ENCODE measurements at regions not wholly inside any gene's neighbourhood (a gene's known extent, or its start where the extent isn't known, plus 50 kb on each side); places are given as distances from the start of the nearest gene placed in this dataset.
A peak's percentile ranks its signal among the peaks of the same experiment; 100 is the strongest.

- DNase-seq: no peak
Measured at GRCh38 chr4:96585304-96585703, 745.4 kb downstream of the PDHA2 start.

- DNase-seq: no peak
Measured at GRCh38 chr4:96593422-96593821, 753.5 kb downstream of the PDHA2 start.

DNA sequence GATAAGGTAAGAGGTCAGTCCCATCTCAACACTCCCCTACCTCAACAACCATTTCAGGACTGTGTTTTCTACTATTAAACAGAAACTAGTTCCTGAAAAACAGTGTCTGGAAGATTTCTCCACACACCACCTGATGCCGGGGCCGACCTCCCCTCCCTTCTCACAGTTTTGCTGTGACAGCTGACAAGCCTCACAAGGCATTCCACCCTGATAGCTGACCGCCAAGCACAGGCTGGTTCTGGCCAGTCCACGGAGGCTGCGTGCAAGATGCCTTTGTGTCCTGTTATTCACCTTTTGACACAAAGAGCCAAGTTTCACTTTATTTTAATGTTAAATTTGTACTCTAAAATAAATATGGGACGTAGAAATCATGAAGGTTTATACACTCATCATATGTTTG, 758.6 kb downstream of the PDHA2 start:
- no peak for DNase-seq

- DNase-seq: no peak
Measured at GRCh38 chr4:96599752-96600151, 759.9 kb downstream of the PDHA2 start.

DNA sequence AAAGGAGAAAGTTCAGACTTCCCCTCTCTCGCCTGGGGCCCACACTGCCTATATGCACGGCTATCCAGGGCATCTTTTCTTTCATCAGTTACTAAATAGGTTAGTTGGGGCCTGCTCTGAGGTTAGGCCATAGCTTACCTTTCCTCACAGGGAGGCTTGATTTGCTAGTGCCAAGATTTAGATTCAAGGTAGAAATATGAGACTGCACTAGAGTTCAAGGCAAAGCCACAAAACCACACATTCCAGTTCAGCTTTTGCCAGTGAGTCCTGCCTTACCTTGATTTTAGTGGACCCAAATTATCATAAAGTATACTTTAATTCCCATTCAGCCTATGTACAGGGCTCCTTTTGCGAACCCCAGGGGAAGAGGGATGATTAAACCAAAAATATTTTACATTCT, 762.8 kb downstream of the PDHA2 start:
- DNase-seq: no peak

GRCh38 chr4:96603641-96604040, 763.7 kb downstream of the PDHA2 start:
- DNase-seq: no peak

- no peak for DNase-seq
Measured at GRCh38 chr4:96606451-96606850, 766.6 kb downstream of the PDHA2 start.

- no peak for DNase-seq
Measured at GRCh38 chr4:96626023-96626422, 786.1 kb downstream of the PDHA2 start.

GRCh38 chr4:96630839-96631238, 790.9 kb downstream of the PDHA2 start:
- no peak for DNase-seq

GRCh38 chr4:96637971-96638412, 798.1 kb downstream of the PDHA2 start:
- no peak for DNase-seq

GRCh38 chr4:96639932-96640331, 800.0 kb downstream of the PDHA2 start:
- DNase-seq: no peak

DNA sequence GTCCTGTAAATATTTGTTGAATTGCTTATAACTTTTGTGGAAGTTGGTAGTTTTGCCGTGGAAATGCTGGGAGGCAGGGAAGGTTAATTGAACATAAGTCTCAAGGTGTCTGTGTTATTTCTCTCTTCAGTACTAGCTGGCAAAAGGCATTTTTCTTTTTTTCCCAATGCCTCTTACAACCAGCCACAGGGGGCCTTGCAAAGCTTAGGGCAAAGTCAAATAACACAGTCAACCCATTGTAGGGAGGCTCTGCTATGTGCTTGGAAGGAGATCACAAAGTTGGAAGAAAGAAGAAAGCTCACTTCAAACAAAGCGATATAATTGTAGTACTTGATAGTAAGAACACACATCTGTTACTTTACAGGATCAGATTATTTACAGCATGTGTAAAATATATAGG, 802.6 kb downstream of the PDHA2 start:
- no peak for DNase-seq

DNA sequence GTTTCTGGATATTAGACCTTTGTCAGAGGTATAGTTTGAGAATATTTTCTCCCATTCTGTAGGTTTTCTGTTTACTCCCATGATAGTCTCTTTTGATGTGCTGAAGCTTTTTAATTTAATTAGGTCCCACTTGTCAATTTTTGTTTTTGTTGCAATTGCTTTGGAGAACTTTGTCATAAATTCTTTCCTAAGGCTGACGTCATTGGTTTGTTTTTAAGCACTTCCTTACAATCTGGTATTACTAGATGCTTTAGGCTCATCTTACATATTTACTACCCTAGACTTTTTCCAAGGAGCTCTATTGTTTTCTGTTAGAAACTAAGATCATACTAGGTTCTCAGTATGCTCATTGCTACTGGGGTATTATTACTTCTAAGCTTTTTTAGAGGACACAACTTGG, 806.3 kb downstream of the PDHA2 start:
- no peak for DNase-seq

DNA sequence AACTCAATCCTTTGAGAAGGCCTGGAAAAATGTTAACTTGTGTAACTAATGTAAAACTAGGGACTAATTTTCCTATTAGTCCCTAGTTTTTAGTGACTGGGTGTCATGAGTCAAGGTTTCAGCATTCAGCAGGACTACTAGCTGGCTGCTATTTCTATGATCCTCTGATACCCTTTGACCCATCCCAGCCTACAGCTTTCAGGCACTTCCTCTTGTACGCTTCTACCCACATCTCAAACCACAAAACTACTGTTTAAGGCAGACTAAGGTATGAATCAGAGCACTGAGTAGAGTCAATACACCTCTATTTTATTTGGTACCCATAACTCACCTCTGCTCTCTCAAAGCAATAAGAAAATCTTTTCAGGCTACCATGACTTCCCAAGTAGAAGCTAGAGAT, 809.6 kb downstream of the PDHA2 start:
- peak in 3 of 4 experiments; percentile 21 to 23 (median 22) for DNase-seq

- DNase-seq: no peak
Measured at GRCh38 chr4:96652158-96652557, 812.3 kb downstream of the PDHA2 start.

GRCh38 chr4:96652821-96653220, 812.9 kb downstream of the PDHA2 start:
- DNase-seq: no peak

- no peak for DNase-seq
Measured at GRCh38 chr4:96654045-96654444, 814.2 kb downstream of the PDHA2 start.

- no peak for DNase-seq
Measured at GRCh38 chr4:96670381-96670780, 830.5 kb downstream of the PDHA2 start.

GRCh38 chr4:96675416-96675815, 835.5 kb downstream of the PDHA2 start:
- DNase-seq: no peak

DNA sequence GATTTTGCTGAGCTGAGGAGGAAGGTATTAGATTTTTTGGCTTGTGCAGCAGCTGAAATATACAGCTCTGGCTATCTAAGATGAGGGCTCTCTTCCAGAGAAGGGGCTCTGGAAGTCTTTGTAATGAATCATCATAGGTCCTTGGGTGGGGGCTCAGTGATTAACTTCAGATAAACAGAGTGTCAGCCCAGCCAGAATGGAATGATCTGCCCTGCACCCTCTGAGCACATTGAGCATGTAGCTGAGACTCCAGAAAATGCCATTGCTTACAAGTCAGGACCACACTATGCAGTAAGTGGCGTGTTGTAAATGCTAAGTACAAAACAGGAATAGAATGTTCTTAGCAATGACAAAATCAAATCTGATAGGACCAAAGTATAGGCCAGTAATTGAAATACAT, 836.0 kb downstream of the PDHA2 start:
- DNase-seq: no peak

GRCh38 chr4:96676754-96677435, 837.0 kb downstream of the PDHA2 start:
- DNase-seq: no peak

DNA sequence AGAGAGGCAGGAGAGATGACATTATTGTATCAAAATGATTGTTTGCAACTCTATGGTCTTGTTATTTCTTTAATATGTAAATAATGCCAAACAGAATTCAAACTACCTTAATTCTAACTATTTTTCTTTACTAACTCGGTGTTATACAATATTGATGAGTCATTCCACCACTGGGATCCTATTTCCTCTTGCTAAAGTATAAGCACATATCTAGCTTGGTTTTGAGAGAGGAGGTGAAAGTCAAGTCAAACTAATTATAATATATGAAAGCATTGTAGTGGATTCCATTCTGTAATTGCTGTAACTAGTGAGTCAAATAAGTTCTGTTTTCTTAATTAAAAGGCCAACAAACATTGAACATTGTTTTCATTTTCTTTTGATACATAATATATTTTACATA, 837.6 kb downstream of the PDHA2 start:
- peak in 2 of 4 experiments; percentile 1 to 9 for DNase-seq

- DNase-seq: no peak
Measured at GRCh38 chr4:96681218-96681617, 841.3 kb downstream of the PDHA2 start.

- DNase-seq: no peak
Measured at GRCh38 chr4:96685691-96686090, 845.8 kb downstream of the PDHA2 start.

DNA sequence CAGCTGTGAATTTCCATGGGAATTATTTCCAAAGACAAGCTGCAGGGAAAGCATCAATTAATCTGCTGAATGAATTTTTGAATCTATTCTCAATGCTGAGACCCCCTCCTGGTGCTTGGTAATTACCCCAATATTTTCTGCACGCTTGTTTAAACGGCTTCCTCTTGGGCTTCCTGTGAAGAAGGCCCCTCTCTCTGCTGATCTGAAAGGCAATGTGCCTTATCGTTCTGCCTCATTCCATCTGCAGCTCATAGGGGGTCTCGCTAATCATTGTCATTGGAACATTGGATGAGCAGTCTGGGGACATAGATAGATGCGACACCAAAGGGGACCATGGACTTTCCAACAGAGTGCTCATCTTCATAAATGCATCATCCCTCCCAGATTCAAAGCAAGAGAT, 851.6 kb downstream of the PDHA2 start:
- no peak for DNase-seq
